H4 (cell line): ENCODE measurements at regions not wholly inside any gene's neighbourhood (a gene's known extent, or its start where the extent isn't known, plus 50 kb on each side); places are given as distances from the start of the nearest gene placed in this dataset.
"Not testable (repeated sequence)": the region's sequence is repeated elsewhere in the genome, so short reads cannot be mapped to it uniquely, and the experiment has no call there.

Experiments
- DNase-seq: peaks from one replicate; pipeline ENCODE4 v3.0.0-alpha.2; 2015; ENCODE audit warnings: low spot score

DNA sequence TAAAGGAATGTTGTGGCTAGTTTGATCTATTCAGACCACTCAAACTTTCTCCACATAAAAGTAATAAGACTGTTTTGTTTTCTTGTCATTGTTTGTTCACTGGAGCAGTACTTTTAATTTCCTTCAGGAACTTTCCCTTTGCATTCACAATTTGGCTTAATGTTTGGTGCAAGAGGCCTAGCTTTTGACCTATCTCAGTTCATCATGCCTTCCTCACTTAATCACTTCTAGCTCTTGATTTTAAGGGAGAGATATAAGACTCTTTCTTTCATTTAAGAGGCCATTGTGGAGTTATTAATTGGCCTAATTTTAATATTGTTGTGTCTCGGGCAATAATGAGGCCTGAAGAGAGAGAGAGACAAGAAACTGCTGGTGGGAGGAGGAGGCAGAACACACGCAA is 371.7 kb upstream of the DEPDC1 start:
- DNase-seq: no peak

DNA sequence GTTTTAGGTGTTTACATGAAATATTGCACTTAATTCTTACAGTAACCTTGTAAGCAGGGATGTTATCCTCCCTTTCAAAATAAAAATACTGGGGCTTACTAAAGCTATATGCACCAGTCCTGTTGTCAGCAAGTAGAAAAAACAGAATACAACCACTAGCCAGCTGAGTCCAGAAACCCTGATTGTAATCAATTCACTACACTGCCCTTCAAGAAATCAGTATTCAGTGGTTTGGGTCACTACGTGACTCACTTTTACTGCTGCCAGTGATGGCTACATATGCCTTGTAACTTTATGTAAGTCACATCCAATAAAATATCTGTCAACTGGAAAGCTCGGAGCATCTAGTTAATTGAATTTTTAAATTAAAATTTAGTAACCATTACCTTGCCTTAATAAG is 376.3 kb upstream of the DEPDC1 start:
- DNase-seq: no peak

DNA sequence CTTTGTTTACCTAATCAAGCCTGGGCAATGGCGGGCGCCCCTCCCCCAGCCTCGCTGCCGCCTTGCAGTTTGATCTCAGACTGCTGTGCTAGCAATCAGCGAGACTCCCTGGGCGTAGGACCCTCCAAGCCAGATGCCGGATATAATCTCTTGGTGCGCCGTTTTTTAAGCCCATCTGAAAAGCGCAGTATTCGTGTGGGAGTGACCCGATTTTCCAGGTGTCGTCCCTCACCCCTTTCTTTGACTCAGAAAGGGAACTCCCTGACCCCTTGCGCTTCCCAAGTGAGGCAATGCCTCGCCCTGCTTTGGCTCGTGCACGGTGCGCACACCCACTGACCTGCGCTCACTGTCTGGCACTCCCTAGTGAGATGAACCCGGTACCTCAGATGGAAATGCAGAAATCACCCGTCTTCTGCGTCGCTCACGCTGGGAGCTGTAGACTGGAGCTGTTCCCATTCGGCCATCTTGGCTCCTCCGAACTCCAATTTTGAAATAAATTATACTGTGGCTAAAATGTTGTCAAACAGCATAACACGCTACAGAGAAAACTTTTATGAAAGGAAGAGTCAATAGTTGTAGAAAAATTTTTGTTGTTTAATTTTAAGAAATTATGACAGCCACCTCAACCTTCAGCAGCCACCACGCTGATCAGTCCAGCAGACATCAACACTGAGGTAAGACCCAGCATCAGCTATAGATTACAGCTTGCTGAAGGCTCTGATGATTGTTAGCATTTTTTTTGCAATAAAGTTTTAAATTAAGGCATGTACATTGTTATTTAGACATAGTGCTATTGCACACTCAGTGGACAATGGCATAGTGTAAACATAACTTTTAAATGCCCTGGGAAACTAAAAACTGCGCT is 384.7 kb upstream of the DEPDC1 start:
- not testable (repeated sequence) for DNase-seq

DNA sequence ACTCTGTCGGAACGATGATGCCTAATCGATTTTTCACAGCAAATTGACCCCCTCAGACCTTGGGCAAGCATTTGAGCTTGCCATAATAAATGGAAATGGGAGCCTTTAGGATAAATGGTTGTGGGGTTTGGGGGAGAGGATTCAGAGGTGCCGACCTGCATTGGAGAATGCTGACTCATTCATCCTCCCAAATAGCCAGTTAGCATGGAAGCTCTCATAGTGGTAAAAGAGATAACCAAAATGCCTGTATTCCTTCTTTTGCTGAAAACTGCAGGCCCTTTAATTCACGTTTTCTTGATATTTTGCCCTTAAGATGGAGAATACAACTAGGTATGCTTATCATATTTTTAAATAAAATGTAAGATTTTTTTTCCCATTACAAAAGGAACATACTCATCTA is 392.6 kb upstream of the DEPDC1 start:
- no peak for DNase-seq

DNA sequence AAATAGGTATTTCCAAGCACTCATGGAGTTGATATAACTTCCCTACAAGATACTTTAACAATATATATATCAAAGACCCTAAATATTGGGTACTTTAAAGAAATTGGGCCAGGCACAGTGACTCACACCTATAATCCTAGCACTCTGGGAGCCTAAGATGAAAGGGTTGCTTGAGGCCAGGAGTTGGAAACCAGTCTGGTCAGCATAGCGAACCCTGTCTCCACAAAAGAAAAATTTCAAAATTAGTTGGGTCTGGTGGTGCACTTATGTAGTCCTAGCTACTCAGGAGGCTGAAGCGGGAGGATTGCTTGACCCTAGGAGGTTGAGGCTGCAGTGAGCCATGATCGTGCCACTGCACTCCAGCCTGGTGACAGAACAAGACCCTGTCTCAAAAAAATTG is 393.9 kb upstream of the DEPDC1 start:
- DNase-seq: no peak

DNA sequence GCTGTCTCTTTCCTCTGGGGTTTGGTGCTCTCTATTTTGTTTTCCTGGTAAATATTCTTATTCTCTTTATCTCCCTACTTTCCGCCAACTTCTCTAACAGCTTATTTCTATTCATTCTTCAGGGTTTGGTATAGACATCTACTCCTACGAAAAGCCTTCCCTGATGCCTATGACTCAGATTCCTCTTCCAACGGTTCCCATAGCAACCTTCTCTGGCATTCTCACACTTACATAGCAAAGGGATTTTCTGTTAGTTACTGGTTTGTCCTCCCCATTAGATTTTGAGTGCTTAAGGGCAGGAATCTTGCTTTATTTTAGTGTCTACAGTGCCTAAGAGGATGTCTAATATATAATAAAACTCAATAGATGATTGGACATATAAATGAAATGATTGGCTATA is 407.6 kb upstream of the DEPDC1 start:
- peak; percentile 51 for DNase-seq

DNA sequence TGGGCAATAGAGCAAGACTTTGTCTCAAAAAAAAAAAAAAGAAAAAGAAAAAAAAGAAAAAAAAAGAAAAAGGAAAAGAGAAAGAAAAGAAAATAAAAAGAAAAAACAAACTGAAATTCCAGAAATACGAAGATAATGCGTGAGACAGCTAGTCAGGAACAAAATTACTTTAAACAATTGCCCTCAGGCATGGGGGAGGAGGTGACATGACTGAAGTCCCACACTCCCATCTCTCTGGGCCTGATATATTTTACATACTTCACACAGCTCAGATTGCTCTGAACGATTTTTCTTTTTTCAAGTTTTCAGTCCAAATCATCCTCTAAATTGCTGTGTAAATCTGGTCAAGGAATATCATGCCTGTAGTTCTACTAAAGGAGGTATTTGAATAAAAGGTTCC is 409.5 kb upstream of the DEPDC1 start:
- no peak for DNase-seq

DNA sequence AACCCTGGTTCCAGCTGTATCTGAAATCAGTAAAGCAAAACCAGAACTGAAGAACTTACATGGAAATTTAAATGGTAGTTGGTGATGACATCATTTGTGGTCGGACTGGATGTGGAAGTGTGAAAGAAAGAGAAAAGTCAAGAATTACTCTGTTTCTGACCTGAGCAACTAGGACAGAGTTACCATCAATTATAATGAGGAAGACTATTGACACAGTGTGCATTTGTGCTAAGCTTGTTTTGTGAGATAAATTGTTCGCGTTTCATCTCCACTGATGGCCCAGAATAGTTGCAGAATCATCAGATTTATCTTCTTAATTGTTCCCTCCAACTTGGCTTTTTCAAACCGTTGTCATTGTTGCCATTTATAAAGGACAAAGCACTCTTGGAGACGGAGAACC is 410.6 kb upstream of the DEPDC1 start:
- DNase-seq: no peak

DNA sequence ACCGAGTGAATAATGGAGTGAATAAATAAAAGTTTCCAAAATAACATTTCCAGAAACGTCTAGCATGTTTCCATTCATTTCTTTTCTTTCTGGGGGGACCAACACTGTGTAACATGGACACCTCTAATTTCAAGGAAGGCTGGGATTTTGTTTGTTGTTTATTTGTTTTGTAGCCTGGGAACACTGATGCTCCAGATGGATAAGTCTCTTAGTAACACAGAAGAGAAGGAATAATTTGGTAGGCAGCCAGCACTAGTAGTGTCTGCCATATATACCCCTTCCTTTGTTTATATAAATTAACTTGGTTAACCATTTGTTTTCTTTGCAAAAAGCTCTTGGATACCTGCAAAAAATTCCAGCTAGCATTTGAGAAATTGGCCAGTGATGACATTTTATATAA is 411.4 kb upstream of the DEPDC1 start:
- DNase-seq: no peak

DNA sequence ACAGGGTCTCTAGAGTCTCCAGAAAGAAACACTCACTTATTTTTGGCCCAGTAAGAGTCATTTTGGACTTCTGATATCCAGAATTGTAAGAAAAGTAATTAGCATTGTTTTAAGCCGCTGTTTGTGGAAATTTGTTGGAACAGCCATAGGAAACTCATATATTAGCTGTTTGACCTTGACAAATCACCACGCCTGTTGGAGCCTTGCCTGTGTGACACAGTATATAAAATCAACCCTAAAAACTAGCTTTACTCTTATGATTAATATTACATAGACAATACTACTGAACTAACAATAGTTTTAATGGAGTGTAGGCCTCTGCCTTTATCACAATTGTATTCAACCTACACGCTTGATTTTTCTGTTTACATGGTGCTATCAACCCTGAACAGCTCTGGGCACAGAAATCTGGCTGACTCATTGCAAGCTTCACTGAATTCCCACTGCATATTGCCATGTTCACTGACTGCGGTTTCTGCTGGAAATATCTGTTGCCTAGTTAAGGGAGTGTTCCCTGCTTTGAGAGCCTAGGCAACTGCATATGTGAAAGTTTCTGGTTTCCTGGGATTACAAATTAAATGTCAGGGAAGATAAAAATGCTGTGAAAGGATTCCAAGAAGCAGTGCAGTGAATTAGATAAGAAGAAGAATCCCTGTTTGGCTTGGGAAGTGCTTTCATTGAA is 419.5 kb upstream of the DEPDC1 start:
- peak; percentile 98 for DNase-seq

DNA sequence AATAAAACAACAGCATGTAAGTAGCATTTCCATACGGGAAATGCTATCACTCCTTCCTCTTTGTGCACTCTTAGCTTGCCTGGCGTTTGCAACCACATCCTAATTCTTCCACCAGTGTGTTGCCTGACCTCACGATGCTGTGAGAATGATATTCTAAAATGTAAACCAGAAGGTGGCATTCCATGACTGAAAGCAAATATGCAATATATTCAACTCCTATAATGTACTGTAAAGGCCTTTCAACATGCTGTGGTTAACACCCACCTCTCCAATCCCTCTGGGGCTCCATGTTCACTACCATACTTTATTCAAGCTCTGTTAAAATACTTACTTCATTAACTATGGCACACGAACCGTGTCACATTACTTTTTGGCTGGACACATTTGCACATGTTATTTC is 420.6 kb upstream of the DEPDC1 start:
- peak; percentile 83 for DNase-seq

DNA sequence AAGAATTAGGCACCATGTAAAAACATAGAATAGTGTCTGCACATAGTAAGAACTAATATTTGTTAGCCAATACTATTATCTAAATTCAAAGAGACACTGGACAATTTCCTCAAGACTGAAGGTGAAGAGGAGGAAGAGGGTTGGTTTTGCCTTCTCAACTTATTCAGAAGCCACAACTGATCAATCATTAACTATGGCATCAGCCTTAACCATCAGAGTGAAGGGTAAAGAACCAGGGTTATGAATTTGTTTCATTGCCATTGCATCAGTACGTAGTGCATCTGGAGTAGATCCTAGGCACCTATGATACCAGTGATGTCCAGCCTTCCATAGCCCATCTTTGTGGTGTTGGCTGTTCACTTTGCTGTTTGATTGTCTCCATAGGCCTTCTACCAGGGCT is 421.7 kb upstream of the DEPDC1 start:
- DNase-seq: no peak

DNA sequence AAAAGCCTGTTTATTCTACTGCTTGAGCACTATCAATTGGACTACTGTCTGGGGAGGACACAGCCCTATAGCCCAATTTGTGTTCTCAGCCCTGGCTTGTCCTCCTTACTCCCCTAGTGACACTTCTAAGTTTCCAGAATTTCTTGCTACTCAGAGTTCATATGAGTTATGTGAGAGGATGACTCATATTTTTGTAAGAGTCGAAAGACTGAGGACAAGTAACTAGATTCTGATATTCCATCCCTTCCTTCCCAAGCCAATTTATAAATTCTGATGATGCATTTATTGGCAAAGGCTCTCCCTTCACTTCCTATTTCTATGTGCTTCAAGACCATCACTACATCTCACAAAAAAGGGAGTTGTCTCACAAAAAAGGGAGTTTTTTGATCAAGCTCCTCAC is 422.2 kb upstream of the DEPDC1 start:
- no peak for DNase-seq

DNA sequence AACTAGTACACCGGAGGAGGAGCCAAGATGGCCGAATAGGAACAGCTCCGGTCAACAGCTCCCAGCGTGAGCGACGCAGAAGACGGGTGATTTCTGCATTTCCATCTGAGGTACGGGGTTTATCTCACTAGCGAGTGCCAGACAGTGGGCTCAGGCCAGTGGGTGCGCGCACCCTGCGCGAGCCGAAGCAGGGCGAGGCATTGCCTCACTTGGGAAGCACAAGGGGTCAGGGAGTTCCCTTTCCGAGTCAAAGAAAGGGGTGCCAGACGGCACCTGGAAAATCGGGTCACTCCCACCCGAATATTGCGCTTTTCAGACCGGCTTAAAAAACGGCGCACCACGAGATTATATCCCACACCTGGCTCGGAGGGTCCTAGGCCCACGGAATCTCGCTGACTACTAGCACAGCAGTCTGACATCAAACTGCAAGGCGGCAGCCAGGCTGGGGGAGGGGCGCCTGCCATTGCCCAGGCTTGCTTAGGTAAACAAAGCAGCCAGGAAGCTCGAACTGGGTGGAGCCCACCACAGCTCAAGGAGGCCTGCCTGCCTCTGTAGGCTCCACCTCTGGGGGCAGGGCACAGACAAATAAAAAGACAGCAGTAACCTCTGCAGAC is 426.7 kb upstream of the DEPDC1 start:
- not testable (repeated sequence) for DNase-seq

DNA sequence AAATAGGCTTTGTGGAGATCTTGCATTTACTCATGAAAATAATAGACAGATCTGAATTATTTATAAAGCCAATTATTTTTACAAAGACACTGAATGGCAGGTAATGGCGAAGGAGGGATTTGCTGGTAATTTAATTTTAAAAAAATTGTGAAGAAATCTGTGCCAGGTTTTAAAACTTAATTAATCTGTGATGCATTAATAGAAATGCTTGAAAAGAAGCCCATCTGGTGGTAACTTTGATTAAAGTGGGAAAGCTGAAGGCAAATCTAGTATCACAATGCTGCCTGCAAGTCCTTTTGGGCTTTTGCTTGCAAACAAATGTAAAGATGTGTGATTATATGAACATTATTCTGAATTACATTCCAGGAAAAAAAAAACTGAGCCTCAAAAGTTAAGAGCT is 433.2 kb upstream of the DEPDC1 start:
- no peak for DNase-seq

DNA sequence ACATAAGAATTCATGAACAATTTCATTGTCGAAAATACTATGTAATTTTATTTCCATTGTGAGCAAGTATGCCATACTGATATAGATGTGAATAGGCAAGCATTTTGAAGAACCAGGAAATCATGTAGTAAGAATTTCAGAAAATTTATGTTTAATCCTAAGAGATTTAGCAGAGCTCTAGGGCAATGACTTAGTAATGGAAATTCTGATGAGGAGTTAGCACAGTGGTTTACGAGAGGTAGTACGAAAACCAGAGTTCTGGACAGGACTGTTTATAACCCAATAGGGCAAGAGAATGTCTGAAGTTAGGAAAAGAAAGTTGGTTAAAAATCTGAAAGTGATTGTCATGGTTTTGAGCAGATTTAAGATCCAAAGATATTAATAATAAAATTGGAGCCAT is 439.6 kb upstream of the DEPDC1 start:
- DNase-seq: no peak

DNA sequence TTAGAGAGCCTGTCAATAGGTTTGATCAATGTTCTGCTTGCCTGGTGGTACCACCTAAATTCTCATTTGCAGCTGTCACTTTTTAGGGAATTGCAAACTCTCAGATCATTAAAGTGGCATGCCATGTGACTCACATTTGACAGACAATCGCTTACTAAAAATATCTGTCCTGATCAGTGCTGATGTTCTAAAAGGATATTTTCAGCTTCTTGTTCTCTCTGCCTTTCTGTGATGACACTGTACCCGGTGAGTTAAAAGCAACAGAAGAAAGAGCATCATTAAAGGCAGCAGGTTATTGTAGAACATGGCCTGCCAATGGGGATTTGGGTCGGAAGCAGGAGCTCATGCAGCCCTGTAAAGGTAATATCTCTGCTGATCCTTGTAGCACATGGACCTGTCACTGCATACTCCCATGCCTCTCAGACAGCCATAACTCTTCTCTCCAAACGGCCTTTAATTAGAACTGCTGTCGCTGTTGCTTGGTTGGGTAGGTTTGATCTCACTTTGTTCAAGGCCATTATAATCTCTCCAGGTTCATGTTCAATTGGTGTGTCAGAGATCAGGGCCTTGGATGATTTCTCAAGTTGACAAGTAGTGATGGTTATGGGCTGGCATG is 441.3 kb upstream of the DEPDC1 start:
- no peak for DNase-seq

DNA sequence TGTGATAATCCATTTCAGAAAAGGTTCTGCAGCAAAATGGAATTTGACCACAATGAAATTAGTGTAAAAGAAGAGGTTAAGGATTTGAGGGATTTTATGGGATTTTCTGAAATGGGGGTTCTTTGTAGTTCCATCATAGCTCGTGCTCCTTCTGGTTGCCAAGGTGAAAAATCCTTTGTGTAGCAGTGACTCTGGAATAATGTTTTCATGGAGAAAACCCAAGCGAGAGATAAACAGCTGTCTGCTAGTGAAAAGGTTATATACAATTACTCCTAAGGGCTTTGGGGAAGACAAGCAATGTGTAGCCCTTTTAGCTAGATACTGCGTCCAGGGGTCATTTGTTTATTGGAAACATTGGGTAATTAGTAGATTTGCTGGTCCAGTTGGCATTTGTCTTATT is 453.2 kb upstream of the DEPDC1 start:
- DNase-seq: no peak

DNA sequence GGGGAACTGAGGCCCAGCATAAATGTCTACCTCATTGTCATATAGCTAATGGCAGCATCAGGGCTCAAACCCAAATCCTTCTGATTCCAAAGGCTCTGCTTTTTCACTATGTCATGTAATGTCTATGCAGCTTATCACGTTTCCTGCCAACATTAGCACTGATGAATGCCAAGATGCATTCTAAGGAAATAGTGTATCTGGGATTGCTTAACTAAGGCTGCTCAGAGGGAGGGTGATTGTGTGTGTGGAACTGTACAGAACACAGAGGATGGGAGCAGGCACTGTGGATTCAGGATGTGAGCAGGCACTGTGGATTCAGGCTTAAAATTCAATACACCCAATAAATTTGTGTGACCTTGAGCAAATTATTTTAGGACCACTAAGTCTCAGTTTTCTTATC is 456.4 kb upstream of the DEPDC1 start:
- no peak for DNase-seq

DNA sequence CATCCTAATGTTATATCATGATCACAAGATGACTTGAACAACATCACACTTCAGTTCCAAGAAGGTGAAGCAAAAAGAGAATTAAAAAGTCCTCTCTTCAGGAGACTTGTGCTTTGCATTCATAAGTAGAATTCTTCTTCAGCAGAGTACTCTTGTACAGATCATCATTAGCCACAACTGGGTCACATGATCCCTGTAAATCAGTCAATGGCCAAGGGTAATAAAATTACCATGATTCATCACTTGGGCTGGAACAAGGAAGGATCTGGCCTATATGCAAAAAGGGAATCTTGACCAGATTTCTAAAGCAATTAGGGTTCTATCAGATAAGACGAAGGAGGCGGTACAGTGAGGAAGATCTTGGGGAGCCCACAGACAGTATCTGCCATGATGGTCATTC is 458.0 kb upstream of the DEPDC1 start:
- no peak for DNase-seq

DNA sequence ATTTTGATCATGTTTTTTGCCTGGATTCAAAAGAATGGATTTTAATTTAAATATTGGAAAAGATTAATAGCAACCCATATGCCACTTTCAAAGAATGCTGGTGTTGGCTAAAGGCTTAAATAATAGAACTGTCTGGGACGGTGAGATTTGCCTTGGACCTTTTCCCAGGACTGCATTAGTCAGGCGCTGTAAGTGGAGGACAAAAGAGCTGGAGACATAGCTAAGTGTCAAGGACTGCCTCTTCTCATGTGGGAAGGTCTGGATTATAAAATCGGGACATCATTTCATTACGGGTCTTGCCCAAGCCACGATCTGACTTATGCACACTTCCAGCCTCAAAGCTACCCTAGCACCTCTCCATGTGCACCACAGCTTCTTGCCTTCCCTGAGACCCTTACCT is 458.5 kb upstream of the DEPDC1 start:
- no peak for DNase-seq

DNA sequence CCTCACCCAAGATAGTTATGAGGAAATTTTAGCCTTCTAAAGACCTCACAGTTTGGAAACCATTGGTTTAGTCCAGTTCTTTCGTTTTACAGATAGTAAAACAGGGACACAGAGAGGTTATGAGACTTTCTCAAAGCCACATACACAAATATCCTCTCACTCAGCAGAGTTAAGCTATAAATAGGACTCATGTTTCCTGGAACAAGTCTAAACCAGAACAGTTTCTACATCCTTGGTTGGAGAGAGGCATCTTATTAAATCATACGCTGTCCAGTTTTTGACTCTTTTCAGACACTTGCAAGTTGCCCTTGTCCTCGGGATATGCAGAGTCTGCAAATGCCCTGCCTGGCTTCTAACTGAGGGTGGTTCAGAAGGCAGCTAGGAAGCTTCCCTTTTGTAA is 462.1 kb upstream of the DEPDC1 start:
- no peak for DNase-seq
